Coronary artery (tissue), 2 donors: ENCODE measurements at regions not wholly inside any gene's neighbourhood (a gene's known extent, or its start where the extent isn't known, plus 50 kb on each side); places are given as distances from the start of the nearest gene placed in this dataset.

Source experiments
- DNase-seq: peaks from one replicate; pipeline ENCODE4 v3.0.0-alpha.2; 2017; ENCODE audit warnings: low spot score
- H3K27ac ChIP-seq, 2 donors: fragments of 200-600 bp; sonication (generic); one replicate each; pipeline ENCODE4 v1.5.1; 2016 to 2019
- H3K4me3 ChIP-seq: fragments of 200-600 bp; sonication (generic); 2 replicates; pipeline ENCODE4 v1.5.1; 2016; ENCODE audit warnings: mild to moderate bottlenecking, moderate library complexity
- CTCF ChIP-seq: fragments of 200-600 bp; sonication (generic); IDR thresholded peaks from one replicate; pipeline ENCODE4 v1.5.1; 2019; ENCODE audit warnings: antibody characterized with exemption

DNA sequence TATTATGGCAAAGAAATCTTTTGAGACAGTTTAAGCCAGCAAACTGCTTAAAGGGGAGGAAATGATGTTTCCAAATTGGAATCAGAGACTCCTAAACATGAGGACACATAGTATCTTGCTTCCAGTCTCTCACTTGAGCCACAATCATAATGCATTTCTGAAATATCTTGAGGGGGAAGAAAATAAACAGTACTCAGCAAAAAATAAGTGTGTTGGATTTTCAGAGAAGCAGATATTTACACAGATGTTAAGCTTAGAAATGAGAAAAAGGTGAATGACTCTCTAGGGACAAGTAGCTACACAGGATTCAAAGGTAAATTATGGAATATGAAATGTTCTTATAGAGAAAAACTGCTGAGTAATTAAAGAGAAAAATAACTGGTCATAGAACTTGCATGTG, 1583.6 kb downstream of the CDH8 start:
- TF ChIP-seq CTCF = no peak
- Histone ChIP-seq H3K4me3 (no peak overlapping the region), H3K27ac (no peak overlapping the region)
- no peak for DNase-seq

GRCh38 chr16:60438894-60439293, 1597.3 kb downstream of the CDH8 start:
- Histone ChIP-seq H3K27ac (no peak overlapping the region), H3K4me3 (no peak overlapping the region)
- DNase-seq = no peak
- TF ChIP-seq CTCF = no peak

DNA sequence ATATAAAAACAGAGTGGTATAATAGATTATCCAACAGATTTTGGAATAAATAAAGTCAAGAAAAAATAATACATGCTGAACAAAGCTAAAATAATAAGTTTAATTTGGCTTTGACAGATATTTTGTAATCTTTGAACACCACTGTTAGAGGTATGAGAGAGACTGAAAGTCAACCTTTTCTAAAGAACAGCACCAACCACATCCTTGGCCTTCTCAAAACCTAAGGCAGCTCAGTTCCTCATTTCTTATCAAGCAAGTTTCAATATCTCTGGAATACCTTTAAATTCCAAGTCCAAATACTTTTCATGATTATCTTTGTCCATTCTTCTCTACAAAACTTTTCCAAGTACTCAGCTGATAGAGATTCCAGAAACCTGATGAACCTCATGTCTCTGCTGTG, 1603.8 kb downstream of the CDH8 start:
- Histone ChIP-seq H3K4me3 (no peak overlapping the region), H3K27ac (no peak overlapping the region)
- TF ChIP-seq CTCF = no peak
- DNase-seq = no peak

GRCh38 chr16:60419859-60420258, 1616.4 kb downstream of the CDH8 start:
- no peak overlapping the region for H3K4me3 ChIP-seq
- H3K27ac ChIP-seq = no peak overlapping the region
- no peak for TF ChIP-seq CTCF
- no peak for DNase-seq

DNA sequence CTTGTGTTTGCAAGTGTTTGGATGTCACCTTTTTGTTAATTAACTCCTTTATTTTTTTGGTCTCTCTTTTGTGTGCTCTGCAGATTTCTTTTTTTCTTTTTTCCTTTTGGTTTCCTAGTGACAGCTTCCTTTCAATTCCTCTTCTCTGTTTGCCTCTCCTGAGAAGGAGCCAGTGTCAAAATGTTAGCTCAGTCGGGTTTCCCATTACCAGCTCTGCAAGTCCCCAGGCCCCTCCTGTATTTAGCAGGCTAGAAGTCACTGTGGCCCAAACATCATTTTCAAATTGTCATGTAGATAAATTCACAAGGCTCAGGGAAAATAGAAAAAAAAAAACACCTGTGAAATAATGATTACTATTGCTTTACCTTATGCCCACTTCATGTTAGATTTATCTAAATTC, 1621.6 kb downstream of the CDH8 start:
- TF ChIP-seq CTCF = no peak
- no peak for DNase-seq
- H3K4me3 ChIP-seq = no peak overlapping the region
- H3K27ac ChIP-seq = no peak overlapping the region

GRCh38 chr16:60413969-60414368, 1622.3 kb downstream of the CDH8 start:
- DNase-seq = no peak
- no peak overlapping the region for H3K4me3 ChIP-seq
- no peak for TF ChIP-seq CTCF
- H3K27ac ChIP-seq = no peak overlapping the region

- Histone ChIP-seq H3K27ac (no peak overlapping the region), H3K4me3 (no peak overlapping the region)
- TF ChIP-seq CTCF = no peak
- no peak for DNase-seq
These were observed 1628.6 kb downstream of the CDH8 start for GRCh38 chr16:60407606-60408005.
